Suprapubic skin (tissue), 4 donors: ENCODE measurements at regions not wholly inside any gene's neighbourhood (a gene's known extent, or its start where the extent isn't known, plus 50 kb on each side); places are given as distances from the start of the nearest gene placed in this dataset.

ENCODE experiments used
- POLR2A ChIP-seq, 2 donors: fragments of 450-650 bp; IDR thresholded peaks; one replicate each; pipeline ENCODE4 v1.6.1; 2017; ENCODE audit warnings: antibody characterized with exemption in 2 of 2, mild to moderate bottlenecking in 2 of 2, moderate library complexity in 2 of 2
- POLR2AphosphoS5 ChIP-seq, 3 donors: sonication (generic); formaldehyde crosslinking; IDR thresholded peaks; one replicate each; pipeline ENCODE4 v1.6.1; 2017; ENCODE audit warnings: antibody characterized with exemption in 3 of 3
- TF ChIP-seq, protein P1 (sequence below), 2 donors: fragments of 200-600 bp in 1 of 2; fragments of 450-650 bp in 1 of 2; sonication (generic) in 1 of 2; IDR thresholded peaks; one replicate each; pipeline ENCODE4 v1.5.1; 2016 to 2019; ENCODE audit warnings: antibody characterized with exemption in 2 of 2, mild to moderate bottlenecking in 1 of 2, moderate library complexity in 1 of 2

GRCh38 chr7:53607961-53608360 lies 572.5 kb downstream of the POM121L12 start:
- no peak for TF ChIP-seq POLR2A (IDR thresholded peaks at IDR 0.05)
- TF ChIP-seq, protein P1, sequence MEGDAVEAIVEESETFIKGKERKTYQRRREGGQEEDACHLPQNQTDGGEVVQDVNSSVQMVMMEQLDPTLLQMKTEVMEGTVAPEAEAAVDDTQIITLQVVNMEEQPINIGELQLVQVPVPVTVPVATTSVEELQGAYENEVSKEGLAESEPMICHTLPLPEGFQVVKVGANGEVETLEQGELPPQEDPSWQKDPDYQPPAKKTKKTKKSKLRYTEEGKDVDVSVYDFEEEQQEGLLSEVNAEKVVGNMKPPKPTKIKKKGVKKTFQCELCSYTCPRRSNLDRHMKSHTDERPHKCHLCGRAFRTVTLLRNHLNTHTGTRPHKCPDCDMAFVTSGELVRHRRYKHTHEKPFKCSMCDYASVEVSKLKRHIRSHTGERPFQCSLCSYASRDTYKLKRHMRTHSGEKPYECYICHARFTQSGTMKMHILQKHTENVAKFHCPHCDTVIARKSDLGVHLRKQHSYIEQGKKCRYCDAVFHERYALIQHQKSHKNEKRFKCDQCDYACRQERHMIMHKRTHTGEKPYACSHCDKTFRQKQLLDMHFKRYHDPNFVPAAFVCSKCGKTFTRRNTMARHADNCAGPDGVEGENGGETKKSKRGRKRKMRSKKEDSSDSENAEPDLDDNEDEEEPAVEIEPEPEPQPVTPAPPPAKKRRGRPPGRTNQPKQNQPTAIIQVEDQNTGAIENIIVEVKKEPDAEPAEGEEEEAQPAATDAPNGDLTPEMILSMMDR (IDR thresholded peaks at IDR 0.05): no peak
- TF ChIP-seq POLR2AphosphoS5 (IDR thresholded peaks at IDR 0.05): no peak
